ENCODE measurements at regions not wholly inside any gene's neighbourhood (a gene's known extent, or its start where the extent isn't known, plus 50 kb on each side); places are given as distances from the start of the nearest gene placed in this dataset.

- Histone ChIP-seq H3K27me3 (ENCODE audit: control insufficient read depth, insufficient read depth, low read length) (no peaks in the 10 kb centered on the region; the same call in 1 of the 2 replicates), H3K9ac (ENCODE audit: low read depth, low read length) (no peak overlapping the region), H3K9me3 (ENCODE audit: control insufficient read depth, insufficient read depth, low read length) (no peaks in the 10 kb centered on the region), H3K27ac (ENCODE audit: low read depth, low read length) (peak overlapping the region; percentile 59), H3K36me3 (ENCODE audit: control insufficient read depth, insufficient read depth, low read length) (no peaks in the 10 kb centered on the region), H3K4me3 (ENCODE audit: low read depth, low read length) (no peak overlapping the region), H3K4me1 (ENCODE audit: control insufficient read depth, insufficient read depth, low read length) (peaks cover 8% of the 10 kb centered on the region; the same call in 1 of the 2 replicates)
These were observed 154.2 kb upstream of the PRMT8 start for GRCh38 chr12:3336606-3337311.

GRCh38 chr12:3337944-3338343, 153.1 kb upstream of the PRMT8 start:
- Histone ChIP-seq H3K4me3 (ENCODE audit: low read depth, low read length) (no peak overlapping the region), H3K27ac (ENCODE audit: low read depth, low read length) (no peak overlapping the region), H3K9me3 (ENCODE audit: control insufficient read depth, insufficient read depth, low read length) (no peaks in the 10 kb centered on the region), H3K9ac (ENCODE audit: low read depth, low read length) (no peak overlapping the region), H3K4me1 (ENCODE audit: control insufficient read depth, insufficient read depth, low read length) (peaks cover 17% of the 10 kb centered on the region), H3K27me3 (ENCODE audit: control insufficient read depth, insufficient read depth, low read length) (no peaks in the 10 kb centered on the region; the same call in 1 of the 2 replicates), H3K36me3 (ENCODE audit: control insufficient read depth, insufficient read depth, low read length) (no peaks in the 10 kb centered on the region)

GRCh38 chr12:3339221-3339620, 151.8 kb upstream of the PRMT8 start:
- no peak overlapping the region for H3K4me3 ChIP-seq (ENCODE audit: low read depth, low read length)
- no peak overlapping the region for H3K27ac ChIP-seq (ENCODE audit: low read depth, low read length)
- H3K36me3 ChIP-seq (ENCODE audit: control insufficient read depth, insufficient read depth, low read length) = no peaks in the 10 kb centered on the region
- H3K27me3 ChIP-seq (ENCODE audit: control insufficient read depth, insufficient read depth, low read length) = no peaks in the 10 kb centered on the region; the same call in 1 of the 2 replicates
- no peaks in the 10 kb centered on the region for H3K9me3 ChIP-seq (ENCODE audit: control insufficient read depth, insufficient read depth, low read length)
- peaks cover 14% of the 10 kb centered on the region for H3K4me1 ChIP-seq (ENCODE audit: control insufficient read depth, insufficient read depth, low read length)
- no peak overlapping the region for H3K9ac ChIP-seq (ENCODE audit: low read depth, low read length)

GRCh38 chr12:3341594-3341993, 149.4 kb upstream of the PRMT8 start:
- Histone ChIP-seq H3K27me3 (ENCODE audit: control insufficient read depth, insufficient read depth, low read length) (no peaks in the 10 kb centered on the region; the same call in 1 of the 2 replicates), H3K9me3 (ENCODE audit: control insufficient read depth, insufficient read depth, low read length) (no peaks in the 10 kb centered on the region), H3K9ac (ENCODE audit: low read depth, low read length) (no peak overlapping the region), H3K36me3 (ENCODE audit: control insufficient read depth, insufficient read depth, low read length) (no peaks in the 10 kb centered on the region), H3K4me3 (ENCODE audit: low read depth, low read length) (no peak overlapping the region), H3K27ac (ENCODE audit: low read depth, low read length) (no peak overlapping the region), H3K4me1 (ENCODE audit: control insufficient read depth, insufficient read depth, low read length) (peaks cover 14% of the 10 kb centered on the region)

- Histone ChIP-seq H3K9ac (ENCODE audit: low read depth, low read length) (no peak overlapping the region), H3K4me3 (ENCODE audit: low read depth, low read length) (no peak overlapping the region), H3K9me3 (ENCODE audit: control insufficient read depth, insufficient read depth, low read length) (no peaks in the 10 kb centered on the region), H3K36me3 (ENCODE audit: control insufficient read depth, insufficient read depth, low read length) (no peaks in the 10 kb centered on the region), H3K4me1 (ENCODE audit: control insufficient read depth, insufficient read depth, low read length) (peaks cover 10% of the 10 kb centered on the region), H3K27me3 (ENCODE audit: control insufficient read depth, insufficient read depth, low read length) (no peaks in the 10 kb centered on the region; the same call in 1 of the 2 replicates), H3K27ac (ENCODE audit: low read depth, low read length) (no peak overlapping the region)
These were observed 149.0 kb upstream of the PRMT8 start for GRCh38 chr12:3342051-3342450.

- no peak overlapping the region for H3K4me3 ChIP-seq (ENCODE audit: low read depth, low read length)
- no peak overlapping the region for H3K27ac ChIP-seq (ENCODE audit: low read depth, low read length)
- no peaks in the 10 kb centered on the region for H3K9me3 ChIP-seq (ENCODE audit: control insufficient read depth, insufficient read depth, low read length)
- no peak overlapping the region for H3K9ac ChIP-seq (ENCODE audit: low read depth, low read length)
- H3K4me1 ChIP-seq (ENCODE audit: control insufficient read depth, insufficient read depth, low read length) = no peaks in the 10 kb centered on the region; the same call in 1 of the 2 replicates
- no peaks in the 10 kb centered on the region; the same call in 1 of the 2 replicates for H3K27me3 ChIP-seq (ENCODE audit: control insufficient read depth, insufficient read depth, low read length)
- H3K36me3 ChIP-seq (ENCODE audit: control insufficient read depth, insufficient read depth, low read length) = no peaks in the 10 kb centered on the region
These were observed 142.9 kb upstream of the PRMT8 start for GRCh38 chr12:3348055-3348454.

GRCh38 chr12:3350432-3350831, 140.6 kb upstream of the PRMT8 start:
- no peaks in the 10 kb centered on the region for H3K9me3 ChIP-seq (ENCODE audit: control insufficient read depth, insufficient read depth, low read length)
- H3K27ac ChIP-seq (ENCODE audit: low read depth, low read length) = no peak overlapping the region
- no peaks in the 10 kb centered on the region for H3K4me1 ChIP-seq (ENCODE audit: control insufficient read depth, insufficient read depth, low read length)
- no peaks in the 10 kb centered on the region for H3K36me3 ChIP-seq (ENCODE audit: control insufficient read depth, insufficient read depth, low read length)
- H3K27me3 ChIP-seq (ENCODE audit: control insufficient read depth, insufficient read depth, low read length) = no peaks in the 10 kb centered on the region; the same call in 1 of the 2 replicates
- no peak overlapping the region for H3K9ac ChIP-seq (ENCODE audit: low read depth, low read length)
- no peak overlapping the region for H3K4me3 ChIP-seq (ENCODE audit: low read depth, low read length)

- Histone ChIP-seq H3K4me3 (ENCODE audit: low read depth, low read length) (no peak overlapping the region), H3K9ac (ENCODE audit: low read depth, low read length) (no peak overlapping the region), H3K4me1 (ENCODE audit: control insufficient read depth, insufficient read depth, low read length) (no peaks in the 10 kb centered on the region), H3K9me3 (ENCODE audit: control insufficient read depth, insufficient read depth, low read length) (no peaks in the 10 kb centered on the region), H3K27me3 (ENCODE audit: control insufficient read depth, insufficient read depth, low read length) (no peaks in the 10 kb centered on the region; the same call in 1 of the 2 replicates), H3K36me3 (ENCODE audit: control insufficient read depth, insufficient read depth, low read length) (no peaks in the 10 kb centered on the region), H3K27ac (ENCODE audit: low read depth, low read length) (no peak overlapping the region)
These were observed 139.3 kb upstream of the PRMT8 start for GRCh38 chr12:3351731-3352130.

- Histone ChIP-seq H3K4me1 (ENCODE audit: control insufficient read depth, insufficient read depth, low read length) (no peaks in the 10 kb centered on the region), H3K9ac (ENCODE audit: low read depth, low read length) (no peak overlapping the region), H3K4me3 (ENCODE audit: low read depth, low read length) (no peak overlapping the region), H3K9me3 (ENCODE audit: control insufficient read depth, insufficient read depth, low read length) (no peaks in the 10 kb centered on the region), H3K36me3 (ENCODE audit: control insufficient read depth, insufficient read depth, low read length) (no peaks in the 10 kb centered on the region), H3K27ac (ENCODE audit: low read depth, low read length) (no peak overlapping the region), H3K27me3 (ENCODE audit: control insufficient read depth, insufficient read depth, low read length) (no peaks in the 10 kb centered on the region; the same call in 1 of the 2 replicates)
These were observed 138.8 kb upstream of the PRMT8 start for GRCh38 chr12:3352230-3352629.

- Histone ChIP-seq H3K9ac (ENCODE audit: low read depth, low read length) (no peak overlapping the region), H3K36me3 (ENCODE audit: control insufficient read depth, insufficient read depth, low read length) (no peaks in the 10 kb centered on the region), H3K4me3 (ENCODE audit: low read depth, low read length) (no peak overlapping the region), H3K27ac (ENCODE audit: low read depth, low read length) (no peak overlapping the region), H3K4me1 (ENCODE audit: control insufficient read depth, insufficient read depth, low read length) (no peaks in the 10 kb centered on the region), H3K9me3 (ENCODE audit: control insufficient read depth, insufficient read depth, low read length) (no peaks in the 10 kb centered on the region), H3K27me3 (ENCODE audit: control insufficient read depth, insufficient read depth, low read length) (no peaks in the 10 kb centered on the region; the same call in 1 of the 2 replicates)
These were observed 137.4 kb upstream of the PRMT8 start for GRCh38 chr12:3353621-3354020.

- no peaks in the 10 kb centered on the region for H3K4me1 ChIP-seq (ENCODE audit: control insufficient read depth, insufficient read depth, low read length)
- no peaks in the 10 kb centered on the region for H3K36me3 ChIP-seq (ENCODE audit: control insufficient read depth, insufficient read depth, low read length)
- no peak overlapping the region for H3K4me3 ChIP-seq (ENCODE audit: low read depth, low read length)
- H3K9ac ChIP-seq (ENCODE audit: low read depth, low read length) = no peak overlapping the region
- no peak overlapping the region for H3K27ac ChIP-seq (ENCODE audit: low read depth, low read length)
- no peaks in the 10 kb centered on the region for H3K9me3 ChIP-seq (ENCODE audit: control insufficient read depth, insufficient read depth, low read length)
- no peaks in the 10 kb centered on the region; the same call in 1 of the 2 replicates for H3K27me3 ChIP-seq (ENCODE audit: control insufficient read depth, insufficient read depth, low read length)
These were observed 136.4 kb upstream of the PRMT8 start for GRCh38 chr12:3354586-3354985.
